ENCODE measurements at regions not wholly inside any gene's neighbourhood (a gene's known extent, or its start where the extent isn't known, plus 50 kb on each side); places are given as distances from the start of the nearest gene placed in this dataset.
"Not testable (repeated sequence)": the region's sequence is repeated elsewhere in the genome, so short reads cannot be mapped to it uniquely, and the experiment has no call there.

DNA sequence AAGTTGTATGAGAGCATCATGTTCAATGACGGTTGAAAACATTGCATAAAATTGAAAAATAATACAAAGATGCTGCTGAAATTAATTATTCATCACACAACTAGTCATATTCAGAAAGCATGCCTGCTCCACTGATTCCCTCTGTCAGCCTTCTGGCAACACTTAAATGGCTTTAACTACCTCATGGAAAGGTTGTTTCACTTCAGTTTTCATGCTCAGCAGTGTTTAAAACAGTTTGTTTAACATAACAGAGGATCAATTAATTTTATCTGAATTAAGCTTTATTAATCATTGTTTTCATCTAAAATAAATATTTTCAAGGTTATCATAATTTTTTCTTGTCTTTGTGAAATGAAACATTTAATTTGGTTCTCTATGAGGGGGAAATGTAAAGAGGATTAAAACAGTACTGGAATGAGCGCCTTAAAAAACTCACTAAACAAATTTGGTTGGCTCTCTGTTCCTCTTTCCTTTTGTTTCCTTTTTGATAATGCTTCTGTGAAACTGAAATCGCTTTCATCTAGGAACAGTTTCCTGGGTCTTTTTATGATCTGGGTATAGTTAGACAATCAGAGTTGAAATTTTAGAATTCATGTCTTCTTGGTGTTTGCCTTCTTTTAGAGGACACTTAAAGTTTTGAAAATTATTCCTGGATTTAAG lies 427.4 kb downstream of the SH2D4B start:
- Histone ChIP-seq H3K79me2 (ENCODE audit: insufficient read depth, low read length) (no peaks in the 10 kb centered on the region), H3K4me1 (ENCODE audit: control insufficient read depth in 1 of 2, insufficient read depth in 2 of 2, low read length in 2 of 2) (no peaks in the 10 kb centered on the region), H3K36me3 (replicated peaks in 1 of 2; ENCODE audit: control insufficient read depth in 1 of 2, insufficient read depth in 2 of 2, low read length in 2 of 2) (no peaks in the 10 kb centered on the region), H4K20me1 (ENCODE audit: insufficient read depth, low read length) (no peaks in the 10 kb centered on the region), H3K4me2 (replicated peaks; ENCODE audit: extremely low read depth, low read length, poor library complexity, severe bottlenecking) (no peak overlapping the region), H3K9ac (ENCODE audit: insufficient read depth, low read length, poor library complexity, severe bottlenecking) (no peak overlapping the region), H3K27me3 (ENCODE audit: control insufficient read depth in 2 of 2, insufficient read depth in 2 of 2, low read length in 2 of 2) (no peaks in the 10 kb centered on the region), H2AFZ (ENCODE audit: insufficient read depth, low read depth, low read length, poor library complexity, severe bottlenecking) (no peak overlapping the region), H3K27ac (ENCODE audit: low read depth in 1 of 2, low read length in 2 of 2) (no peak overlapping the region), H3K9me3 (replicated peaks in 1 of 2; ENCODE audit: control insufficient read depth in 1 of 2, insufficient read depth in 1 of 2, low read length in 2 of 2) (no peaks in the 10 kb centered on the region), H3K4me3 (replicated peaks in 1 of 3; ENCODE audit: low read depth in 2 of 3, low read length in 3 of 3) (no peak overlapping the region)
- peaks cover under 1 to 4% (median 1%) of the 10 kb centered on the region in 3 donors for H3K27me3 Mint-ChIP-seq (ENCODE audit: low read depth in 3 of 3)
- peaks cover 5% of the 10 kb centered on the region for H3K4me1 Mint-ChIP-seq
- H3K27ac Mint-ChIP-seq: no peak overlapping the region
- TF ChIP-seq, protein P1, sequence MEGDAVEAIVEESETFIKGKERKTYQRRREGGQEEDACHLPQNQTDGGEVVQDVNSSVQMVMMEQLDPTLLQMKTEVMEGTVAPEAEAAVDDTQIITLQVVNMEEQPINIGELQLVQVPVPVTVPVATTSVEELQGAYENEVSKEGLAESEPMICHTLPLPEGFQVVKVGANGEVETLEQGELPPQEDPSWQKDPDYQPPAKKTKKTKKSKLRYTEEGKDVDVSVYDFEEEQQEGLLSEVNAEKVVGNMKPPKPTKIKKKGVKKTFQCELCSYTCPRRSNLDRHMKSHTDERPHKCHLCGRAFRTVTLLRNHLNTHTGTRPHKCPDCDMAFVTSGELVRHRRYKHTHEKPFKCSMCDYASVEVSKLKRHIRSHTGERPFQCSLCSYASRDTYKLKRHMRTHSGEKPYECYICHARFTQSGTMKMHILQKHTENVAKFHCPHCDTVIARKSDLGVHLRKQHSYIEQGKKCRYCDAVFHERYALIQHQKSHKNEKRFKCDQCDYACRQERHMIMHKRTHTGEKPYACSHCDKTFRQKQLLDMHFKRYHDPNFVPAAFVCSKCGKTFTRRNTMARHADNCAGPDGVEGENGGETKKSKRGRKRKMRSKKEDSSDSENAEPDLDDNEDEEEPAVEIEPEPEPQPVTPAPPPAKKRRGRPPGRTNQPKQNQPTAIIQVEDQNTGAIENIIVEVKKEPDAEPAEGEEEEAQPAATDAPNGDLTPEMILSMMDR (IDR thresholded peaks at IDR 0.05): no peak
- H3K36me3 Mint-ChIP-seq: no peaks in the 10 kb centered on the region
- peaks cover 0 to 4% (median 2%) of the 10 kb centered on the region in 7 donors for H3K9me3 Mint-ChIP-seq
- no peak overlapping the region for H3K4me3 Mint-ChIP-seq
- no peak for DNase-seq
- no CpG with 5 or more reads among the region's 3 CpGs for WGBS (ENCODE audit: insufficient coverage)
- intact Hi-C loops (cut with micrococcal nuclease): no loop called here

DNA sequence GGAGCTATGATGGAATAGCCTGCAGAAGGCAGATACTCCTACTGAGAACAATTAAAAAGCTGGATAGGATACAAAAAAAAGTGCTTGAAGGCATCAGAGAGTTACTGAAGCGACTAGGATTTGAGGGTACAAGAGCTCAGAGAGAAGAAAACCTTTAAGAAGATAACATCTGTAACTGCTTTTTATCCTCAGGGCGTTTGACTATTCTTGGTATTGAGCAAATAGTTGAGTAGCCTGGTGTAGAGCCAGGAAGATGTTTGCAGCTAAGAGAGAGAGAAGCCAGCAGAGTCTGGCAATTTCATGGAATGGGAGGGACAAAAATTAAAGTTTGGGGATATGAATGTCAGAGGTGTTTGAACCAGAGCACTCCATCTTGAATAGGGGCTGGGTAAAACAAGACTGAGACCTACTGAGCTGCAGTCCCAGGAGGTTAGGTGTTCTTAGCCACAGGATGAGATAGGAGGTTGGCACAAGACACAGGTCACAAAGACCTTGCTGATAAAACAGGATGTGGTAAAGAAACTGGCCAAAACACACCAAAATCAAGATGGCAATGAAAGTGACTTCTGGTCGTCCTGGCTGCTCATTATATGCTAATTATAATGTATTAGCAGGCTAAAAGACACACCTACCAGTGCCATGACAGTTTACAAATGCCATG lies 428.8 kb downstream of the SH2D4B start:
- WGBS (ENCODE audit: insufficient coverage): 80% methylated on average over 1 of the region's 3 CpGs

DNA sequence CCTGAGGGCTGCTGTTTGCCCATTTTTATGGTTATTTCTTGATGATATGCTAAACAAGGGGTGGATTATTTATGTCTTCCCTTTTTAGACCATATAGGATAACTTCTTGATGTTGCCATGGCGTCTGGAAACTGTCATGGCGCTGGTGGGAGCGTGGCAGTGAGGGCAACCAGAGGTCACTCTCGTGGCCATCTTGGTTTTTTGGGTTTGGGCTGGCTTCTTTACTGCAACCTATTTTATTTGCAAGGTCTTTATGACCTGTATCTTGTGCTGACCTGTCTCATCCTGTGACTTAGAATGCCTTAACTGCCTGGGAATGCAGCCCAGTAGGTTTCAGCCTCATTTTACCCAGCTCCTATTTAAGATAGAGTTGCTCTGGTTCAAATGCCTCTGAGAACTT lies 429.7 kb downstream of the SH2D4B start:
- H3K36me3 Mint-ChIP-seq; intact Hi-C loops (cut with micrococcal nuclease); H3K79me2 ChIP-seq (ENCODE audit: insufficient read depth, low read length); H3K4me1 Mint-ChIP-seq; H4K20me1 ChIP-seq (ENCODE audit: insufficient read depth, low read length); H3K27me3 ChIP-seq (ENCODE audit: control insufficient read depth in 2 of 2, insufficient read depth in 2 of 2, low read length in 2 of 2); H3K36me3 ChIP-seq (replicated peaks in 1 of 2; ENCODE audit: control insufficient read depth in 1 of 2, insufficient read depth in 2 of 2, low read length in 2 of 2); H3K4me2 ChIP-seq (replicated peaks; ENCODE audit: extremely low read depth, low read length, poor library complexity, severe bottlenecking); H3K9ac ChIP-seq (ENCODE audit: insufficient read depth, low read length, poor library complexity, severe bottlenecking); H3K4me1 ChIP-seq (ENCODE audit: control insufficient read depth in 1 of 2, insufficient read depth in 2 of 2, low read length in 2 of 2); H3K9me3 Mint-ChIP-seq; H3K27me3 Mint-ChIP-seq (ENCODE audit: low read depth in 3 of 3); DNase-seq; H3K4me3 Mint-ChIP-seq; H2AFZ ChIP-seq (ENCODE audit: insufficient read depth, low read depth, low read length, poor library complexity, severe bottlenecking); H3K27ac ChIP-seq (ENCODE audit: low read depth in 1 of 2, low read length in 2 of 2); H3K4me3 ChIP-seq (replicated peaks in 1 of 3; ENCODE audit: low read depth in 2 of 3, low read length in 3 of 3); H3K9me3 ChIP-seq (replicated peaks in 1 of 2; ENCODE audit: control insufficient read depth in 1 of 2, insufficient read depth in 1 of 2, low read length in 2 of 2); H3K27ac Mint-ChIP-seq: not testable (repeated sequence)
- no CpG with 5 or more reads among the region's 4 CpGs for WGBS (ENCODE audit: insufficient coverage)

More for the DNA sequence above, 428.8 kb downstream of the SH2D4B start:
- Mint-ChIP-seq H3K4me3 (no peak overlapping the region), H3K4me1 (peaks cover 5% of the 10 kb centered on the region), H3K36me3 (no peaks in the 10 kb centered on the region), H3K9me3 (peaks cover 0 to 4% (median 2%) of the 10 kb centered on the region in 7 donors), H3K27me3 (ENCODE audit: low read depth in 3 of 3) (peaks cover 0 to 4% (median 2%) of the 10 kb centered on the region in 3 donors), H3K27ac (no peak overlapping the region)
- TF ChIP-seq, protein P1 (IDR thresholded peaks at IDR 0.05): no peak
- H3K9me3 ChIP-seq (replicated peaks in 1 of 2; ENCODE audit: control insufficient read depth in 1 of 2, insufficient read depth in 1 of 2, low read length in 2 of 2): no peaks in the 10 kb centered on the region
- no peak for DNase-seq
- no peak overlapping the region for H3K4me3 ChIP-seq (replicated peaks in 1 of 3; ENCODE audit: low read depth in 2 of 3, low read length in 3 of 3)
- no peaks in the 10 kb centered on the region for H4K20me1 ChIP-seq (ENCODE audit: insufficient read depth, low read length)
- H2AFZ ChIP-seq (ENCODE audit: insufficient read depth, low read depth, low read length, poor library complexity, severe bottlenecking): no peak overlapping the region
- no peak overlapping the region for H3K4me2 ChIP-seq (replicated peaks; ENCODE audit: extremely low read depth, low read length, poor library complexity, severe bottlenecking)
- no peaks in the 10 kb centered on the region for H3K4me1 ChIP-seq (ENCODE audit: control insufficient read depth in 1 of 2, insufficient read depth in 2 of 2, low read length in 2 of 2)
- H3K36me3 ChIP-seq (replicated peaks in 1 of 2; ENCODE audit: control insufficient read depth in 1 of 2, insufficient read depth in 2 of 2, low read length in 2 of 2): no peaks in the 10 kb centered on the region
- no peaks in the 10 kb centered on the region for H3K27me3 ChIP-seq (ENCODE audit: control insufficient read depth in 2 of 2, insufficient read depth in 2 of 2, low read length in 2 of 2)
- H3K79me2 ChIP-seq (ENCODE audit: insufficient read depth, low read length): no peaks in the 10 kb centered on the region
- H3K27ac ChIP-seq (ENCODE audit: low read depth in 1 of 2, low read length in 2 of 2): no peak overlapping the region
- no peak overlapping the region for H3K9ac ChIP-seq (ENCODE audit: insufficient read depth, low read length, poor library complexity, severe bottlenecking)
- intact Hi-C loops (cut with micrococcal nuclease): no loop called here
